ENCODE measurements at regions not wholly inside any gene's neighbourhood (a gene's known extent, or its start where the extent isn't known, plus 50 kb on each side); places are given as distances from the start of the nearest gene placed in this dataset.

DNA sequence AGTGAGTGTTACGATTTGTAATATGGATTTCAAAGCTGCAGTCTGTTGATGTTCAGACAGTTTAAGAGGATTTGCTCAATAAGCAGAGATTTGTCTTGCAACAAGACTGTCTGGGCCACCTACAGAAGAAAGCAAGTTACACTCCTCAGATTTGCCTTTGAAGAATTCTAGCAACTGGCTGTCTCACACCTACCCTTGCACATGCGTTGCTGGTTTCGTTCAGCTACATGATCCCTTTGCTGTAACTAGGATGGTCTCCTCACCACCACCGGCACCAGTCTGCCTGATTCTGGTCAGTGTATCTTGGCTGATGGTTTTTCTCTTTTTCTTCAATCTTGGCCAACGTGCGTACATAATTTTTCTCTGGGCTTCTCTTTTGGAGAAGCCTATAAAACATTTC is 172.7 kb upstream of the LCORL start:
- Histone ChIP-seq H3K4me1 (ENCODE audit: control insufficient read depth in 1 of 2, low read depth in 2 of 2) (no peaks in the 10 kb centered on the region), H3K27me3 (replicated peaks; ENCODE audit: insufficient read depth) (no peaks in the 10 kb centered on the region), H3K27ac (no peak overlapping the region), H3K9me3 (no peaks in the 10 kb centered on the region), H3K36me3 (no peaks in the 10 kb centered on the region), H3K4me3 (no peak overlapping the region)
- DNase-seq (ENCODE audit: low spot score) = no peak
- TF ChIP-seq, protein P1, sequence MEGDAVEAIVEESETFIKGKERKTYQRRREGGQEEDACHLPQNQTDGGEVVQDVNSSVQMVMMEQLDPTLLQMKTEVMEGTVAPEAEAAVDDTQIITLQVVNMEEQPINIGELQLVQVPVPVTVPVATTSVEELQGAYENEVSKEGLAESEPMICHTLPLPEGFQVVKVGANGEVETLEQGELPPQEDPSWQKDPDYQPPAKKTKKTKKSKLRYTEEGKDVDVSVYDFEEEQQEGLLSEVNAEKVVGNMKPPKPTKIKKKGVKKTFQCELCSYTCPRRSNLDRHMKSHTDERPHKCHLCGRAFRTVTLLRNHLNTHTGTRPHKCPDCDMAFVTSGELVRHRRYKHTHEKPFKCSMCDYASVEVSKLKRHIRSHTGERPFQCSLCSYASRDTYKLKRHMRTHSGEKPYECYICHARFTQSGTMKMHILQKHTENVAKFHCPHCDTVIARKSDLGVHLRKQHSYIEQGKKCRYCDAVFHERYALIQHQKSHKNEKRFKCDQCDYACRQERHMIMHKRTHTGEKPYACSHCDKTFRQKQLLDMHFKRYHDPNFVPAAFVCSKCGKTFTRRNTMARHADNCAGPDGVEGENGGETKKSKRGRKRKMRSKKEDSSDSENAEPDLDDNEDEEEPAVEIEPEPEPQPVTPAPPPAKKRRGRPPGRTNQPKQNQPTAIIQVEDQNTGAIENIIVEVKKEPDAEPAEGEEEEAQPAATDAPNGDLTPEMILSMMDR (IDR thresholded peaks at IDR 0.05) = no peak
- ATAC-seq (ENCODE audit: insufficient number of reproducible peaks, low FRiP score, low read depth) = no peak

DNA sequence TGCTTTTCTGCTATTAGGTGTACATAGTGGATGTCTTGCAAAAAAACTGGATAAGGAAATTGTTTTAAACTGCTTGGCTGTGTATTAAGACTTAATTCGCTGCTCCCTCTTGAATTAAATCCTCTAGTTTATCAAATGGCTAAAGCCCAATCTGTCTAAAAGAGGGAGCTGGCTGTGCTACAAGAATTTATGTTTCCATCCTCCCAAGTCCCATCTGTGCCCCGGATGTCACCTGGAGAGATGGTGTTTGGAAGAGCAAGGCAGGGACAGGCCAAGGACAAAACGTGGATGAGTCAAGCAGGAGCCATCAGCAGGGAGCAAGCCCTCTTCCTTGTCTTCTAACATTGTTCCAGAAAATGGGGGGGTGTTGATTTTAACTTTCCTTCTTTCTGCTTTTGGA is 171.3 kb upstream of the LCORL start:
- no peaks in the 10 kb centered on the region for H3K27me3 ChIP-seq (replicated peaks; ENCODE audit: insufficient read depth)
- ATAC-seq (ENCODE audit: insufficient number of reproducible peaks, low FRiP score, low read depth) (no peak), DNase-seq (ENCODE audit: low spot score) (no peak)
- H3K4me1 ChIP-seq (ENCODE audit: control insufficient read depth in 1 of 2, low read depth in 2 of 2) = no peaks in the 10 kb centered on the region
- H3K9me3 ChIP-seq = no peaks in the 10 kb centered on the region
- no peak overlapping the region for H3K4me3 ChIP-seq
- H3K27ac ChIP-seq = no peak overlapping the region
- no peaks in the 10 kb centered on the region for H3K36me3 ChIP-seq
- TF ChIP-seq, protein P1 (IDR thresholded peaks at IDR 0.05) = no peak

DNA sequence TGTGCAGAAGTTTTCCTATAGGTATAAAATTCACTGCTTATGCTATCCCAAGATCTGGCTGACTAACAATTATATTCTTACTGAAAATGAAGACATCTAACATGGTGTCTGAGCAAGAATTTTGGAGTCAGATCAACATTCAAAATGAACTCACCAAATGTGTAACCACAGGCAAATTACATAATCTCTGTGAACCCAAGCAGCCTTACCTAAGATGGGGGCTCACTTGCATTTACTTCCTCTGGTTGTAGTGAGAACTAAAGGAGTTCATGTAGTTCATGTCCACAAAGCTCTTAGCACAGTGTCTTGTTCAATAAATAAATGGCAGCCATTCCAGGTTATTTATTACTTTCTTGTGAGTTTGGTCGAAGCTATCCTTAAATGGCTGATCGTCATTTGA is 163.9 kb upstream of the LCORL start:
- no peaks in the 10 kb centered on the region for H3K27me3 ChIP-seq (replicated peaks; ENCODE audit: insufficient read depth)
- H3K27ac ChIP-seq = no peak overlapping the region
- TF ChIP-seq, protein P1 (IDR thresholded peaks at IDR 0.05) = no peak
- ATAC-seq (ENCODE audit: insufficient number of reproducible peaks, low FRiP score, low read depth) (no peak), DNase-seq (ENCODE audit: low spot score) (no peak)
- H3K36me3 ChIP-seq = no peaks in the 10 kb centered on the region
- no peak overlapping the region for H3K4me3 ChIP-seq
- no peaks in the 10 kb centered on the region for H3K9me3 ChIP-seq
- H3K4me1 ChIP-seq (ENCODE audit: control insufficient read depth in 1 of 2, low read depth in 2 of 2) = no peaks in the 10 kb centered on the region

DNA sequence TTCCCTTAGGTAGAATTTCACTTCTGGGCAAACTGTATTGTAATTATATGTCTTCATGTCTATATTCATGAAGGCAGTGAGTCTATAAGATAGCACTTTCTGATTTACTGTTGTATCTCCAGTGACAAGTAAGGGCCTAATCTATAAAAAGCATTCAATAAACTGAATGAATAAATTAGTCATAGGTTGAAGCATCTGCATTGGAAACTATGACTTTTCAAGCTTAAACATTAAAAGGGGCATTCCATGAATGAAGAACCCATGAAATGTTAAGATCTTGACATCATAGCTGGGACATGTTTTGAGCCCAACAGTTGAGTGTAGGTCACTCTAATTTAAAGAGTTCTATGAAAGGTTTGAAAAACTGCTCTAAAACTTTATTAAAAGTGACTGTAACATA is 159.3 kb upstream of the LCORL start:
- no peak for DNase-seq (ENCODE audit: low spot score)
- Histone ChIP-seq H3K27me3 (replicated peaks; ENCODE audit: insufficient read depth) (no peaks in the 10 kb centered on the region), H3K27ac (no peak overlapping the region), H3K4me3 (no peak overlapping the region), H3K4me1 (ENCODE audit: control insufficient read depth in 1 of 2, low read depth in 2 of 2) (no peaks in the 10 kb centered on the region), H3K9me3 (no peaks in the 10 kb centered on the region), H3K36me3 (no peaks in the 10 kb centered on the region)
- TF ChIP-seq, protein P1 (IDR thresholded peaks at IDR 0.05) = no peak
- no peak for ATAC-seq (ENCODE audit: insufficient number of reproducible peaks, low FRiP score, low read depth)

DNA sequence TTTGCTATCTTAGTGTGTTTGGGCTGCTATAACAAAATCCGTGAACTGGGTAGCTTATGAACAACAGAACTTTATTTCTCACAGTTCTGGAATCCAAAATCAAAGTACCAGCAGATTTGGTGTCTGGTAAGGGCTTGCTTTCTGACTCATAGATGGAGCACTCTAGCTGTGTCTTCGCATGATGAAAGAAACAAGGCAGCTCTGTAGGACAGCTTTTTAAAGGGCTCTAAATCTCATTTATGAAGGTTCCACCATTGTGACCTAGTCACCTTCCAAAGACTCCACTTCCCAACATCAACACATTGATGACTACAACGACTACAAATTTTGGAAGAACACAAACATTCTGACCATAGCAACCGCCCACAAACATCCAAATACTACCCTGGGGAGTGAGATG is 158.6 kb upstream of the LCORL start:
- Histone ChIP-seq H3K27ac (no peak overlapping the region), H3K4me3 (no peak overlapping the region), H3K4me1 (ENCODE audit: control insufficient read depth in 1 of 2, low read depth in 2 of 2) (no peaks in the 10 kb centered on the region), H3K9me3 (no peaks in the 10 kb centered on the region), H3K27me3 (replicated peaks; ENCODE audit: insufficient read depth) (no peaks in the 10 kb centered on the region), H3K36me3 (no peaks in the 10 kb centered on the region)
- TF ChIP-seq, protein P1 (IDR thresholded peaks at IDR 0.05) = no peak
- DNase-seq (ENCODE audit: low spot score) = no peak
- ATAC-seq (ENCODE audit: insufficient number of reproducible peaks, low FRiP score, low read depth) = no peak
